Stimulated activated CD4-positive, alpha-beta T cell treated with anti-CD3 and anti-CD28 coated beads, Interleukin-1b, Interleukin-23, amount 100 ng/mL, for 24 hours (primary cell): ENCODE measurements at regions not wholly inside any gene's neighbourhood (a gene's known extent, or its start where the extent isn't known, plus 50 kb on each side); places are given as distances from the start of the nearest gene placed in this dataset.

Experiments used
- DNase-seq, 4 experiments: peaks; one replicate each; pipeline ENCODE4 v3.0.0-alpha.2; 2020; ENCODE audit warnings: low read depth in 4 of 4, low spot score in 1 of 4

DNA sequence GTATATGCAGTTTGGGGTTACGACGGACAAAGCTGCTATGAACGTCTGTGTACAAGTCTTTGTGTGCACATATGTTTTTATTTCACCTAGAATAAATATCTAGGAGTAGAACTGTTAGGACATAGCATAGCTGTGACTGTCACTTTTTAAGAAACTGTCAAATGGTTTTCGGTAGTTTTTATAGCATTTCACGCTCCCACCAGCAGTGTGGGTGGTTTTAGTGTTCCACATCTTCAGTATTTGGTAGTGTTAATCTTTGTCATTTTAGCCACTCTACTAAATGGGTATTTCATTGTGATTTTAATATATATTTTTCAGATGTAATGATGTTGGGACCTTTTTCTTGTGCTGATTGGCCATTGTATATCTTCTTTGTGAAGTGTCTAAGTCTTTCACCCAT, 109.1 kb upstream of the BCAT1 start:
- no peak for DNase-seq

DNA sequence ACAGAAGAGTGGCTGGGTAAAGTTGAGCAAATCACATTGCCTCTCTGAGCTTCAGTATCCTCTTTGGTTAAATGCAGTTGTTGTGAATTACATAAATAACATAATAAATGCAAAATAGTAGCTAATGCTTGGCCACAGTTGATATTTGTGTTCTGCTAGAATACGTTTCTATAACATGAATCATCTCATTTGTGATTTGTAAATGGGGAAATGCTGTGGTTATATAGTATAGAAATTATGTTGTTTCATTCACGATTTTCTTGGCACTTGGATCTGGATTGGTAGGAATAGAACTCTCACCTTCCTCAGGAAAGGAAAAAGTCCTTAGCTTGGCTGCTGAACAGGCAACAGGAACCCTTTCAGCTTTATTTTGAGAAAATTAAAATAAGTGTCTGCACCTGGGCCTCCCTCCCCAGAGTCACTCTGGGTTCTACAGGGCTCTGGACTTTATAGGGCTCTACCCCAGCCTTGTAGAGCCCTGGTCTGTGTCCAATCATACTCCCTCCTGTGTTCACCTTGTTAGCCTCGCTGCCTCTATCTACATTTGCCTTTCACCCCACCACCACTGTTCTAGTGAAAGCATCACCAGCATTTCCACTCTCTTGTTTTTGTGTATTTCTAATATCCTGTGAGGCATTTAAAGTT, 107.7 kb upstream of the BCAT1 start:
- no peak for DNase-seq

DNA sequence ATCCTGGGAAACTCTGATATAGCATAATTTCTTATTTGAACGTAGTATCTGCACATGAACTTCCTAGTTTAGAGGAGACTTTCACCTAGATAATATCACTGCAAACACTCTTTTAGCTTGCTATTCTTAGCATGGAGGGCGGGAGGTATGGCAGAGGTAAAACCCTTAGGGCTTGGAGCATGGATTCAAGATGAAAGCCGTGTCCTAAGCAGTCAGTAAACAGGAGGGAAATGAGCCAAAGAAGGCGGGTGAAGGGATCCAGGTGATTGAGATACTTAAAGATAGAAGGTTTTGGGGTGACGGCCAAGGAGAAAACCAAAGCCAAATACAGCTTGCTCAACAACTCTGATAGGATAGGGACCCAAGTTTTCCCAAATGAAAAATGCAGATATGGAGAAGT, 107.1 kb upstream of the BCAT1 start:
- DNase-seq: no peak

DNA sequence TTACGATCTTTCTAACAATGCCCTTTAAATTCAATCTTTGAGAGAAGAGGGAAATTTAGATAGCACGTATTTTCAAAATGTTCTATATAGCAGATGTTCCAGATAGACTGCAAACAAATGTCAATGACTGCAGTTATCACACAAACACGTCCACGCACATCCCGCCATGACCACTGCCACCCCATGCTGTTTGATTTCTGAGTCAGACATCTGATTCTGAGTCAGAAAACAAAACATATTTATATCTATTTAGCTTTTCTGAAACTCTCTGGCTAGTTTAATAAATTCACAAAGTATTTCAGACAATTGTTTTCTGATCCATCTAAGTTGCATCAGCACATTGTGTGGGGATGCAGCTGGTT, 105.9 kb upstream of the BCAT1 start:
- peak; percentile 10 to 43 (median 28) for DNase-seq

DNA sequence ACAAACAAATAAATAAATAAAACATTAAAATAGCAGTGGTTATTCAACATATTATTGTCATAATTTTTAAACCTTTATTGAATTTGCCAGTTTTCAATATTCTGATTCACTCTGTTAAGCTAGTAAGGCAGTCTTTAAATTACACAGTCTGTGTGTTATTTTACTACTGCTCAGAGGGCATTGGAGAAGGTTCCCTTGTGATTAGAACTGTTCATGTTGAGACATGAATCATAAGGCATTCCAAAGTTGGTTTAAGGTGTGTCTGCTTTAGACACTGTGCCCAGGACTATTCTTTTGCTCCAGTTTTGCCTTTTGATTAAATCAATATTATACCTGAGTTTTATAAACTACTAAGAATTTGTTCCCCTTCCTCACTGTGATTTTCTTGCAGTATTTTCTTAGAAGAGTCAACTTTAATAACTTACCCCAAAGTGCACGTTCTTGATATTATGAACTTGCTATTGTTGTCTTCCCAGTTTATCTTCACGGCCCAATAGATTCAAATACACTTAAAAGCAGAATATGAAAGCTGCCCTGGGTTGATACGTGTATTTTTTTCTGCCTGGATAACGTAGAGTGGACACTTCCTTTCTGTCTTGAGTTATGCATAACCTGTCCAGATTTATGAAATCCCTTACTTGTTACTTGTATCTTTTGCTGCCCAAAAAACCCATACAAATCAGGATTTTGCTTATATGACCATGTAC, 105.3 kb upstream of the BCAT1 start:
- no peak for DNase-seq

DNA sequence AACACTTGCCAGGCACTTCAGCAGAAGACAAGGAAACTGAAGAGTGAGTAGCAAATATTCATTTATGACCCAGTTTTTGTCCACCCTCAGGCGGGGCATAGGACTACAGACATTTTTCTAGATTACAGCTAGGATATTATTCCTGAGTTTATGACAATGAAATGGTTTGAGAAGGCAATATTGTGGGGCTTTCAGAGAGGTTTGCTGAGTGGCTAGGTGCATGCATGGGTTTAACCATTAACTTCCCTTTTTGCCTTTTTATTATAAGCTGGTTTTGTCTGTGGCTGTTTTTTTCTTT, 104.0 kb upstream of the BCAT1 start:
- DNase-seq: no peak

DNA sequence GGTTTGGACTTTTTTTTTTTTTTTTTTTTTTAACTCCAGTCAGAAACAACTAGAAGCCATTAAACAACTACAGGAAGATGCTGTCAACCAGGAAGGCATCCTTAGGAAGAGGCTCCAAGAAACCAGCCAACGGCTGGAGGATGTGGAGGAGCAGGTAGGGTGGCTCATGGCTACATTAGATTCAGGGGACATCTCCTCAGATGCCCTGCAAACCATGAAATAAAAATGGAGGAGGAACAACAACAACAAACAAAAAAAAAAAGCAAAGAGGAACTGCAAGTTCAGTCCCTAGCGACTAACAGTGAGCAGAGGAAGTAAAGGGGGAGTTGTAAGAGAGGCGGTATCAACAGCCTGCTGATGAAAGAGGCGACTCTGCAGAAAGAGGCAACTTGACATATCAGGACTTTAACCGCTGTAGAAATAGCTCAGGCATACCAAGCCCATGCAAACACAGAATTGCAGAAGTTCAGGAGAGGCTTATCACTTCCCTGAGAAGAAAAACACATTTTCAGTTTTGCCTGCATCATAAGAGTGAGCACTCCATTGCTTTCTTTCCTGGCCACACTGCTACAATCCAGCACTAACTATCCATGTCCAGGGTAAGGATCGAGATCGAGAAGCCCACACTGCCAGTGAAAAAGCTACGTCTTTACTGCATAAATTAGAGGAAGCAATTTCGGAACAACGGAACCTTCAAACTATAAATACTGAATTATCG, 103.5 kb upstream of the BCAT1 start:
- DNase-seq: peak in 3 of 4 experiments; percentile 4 to 9 (median 7)

DNA sequence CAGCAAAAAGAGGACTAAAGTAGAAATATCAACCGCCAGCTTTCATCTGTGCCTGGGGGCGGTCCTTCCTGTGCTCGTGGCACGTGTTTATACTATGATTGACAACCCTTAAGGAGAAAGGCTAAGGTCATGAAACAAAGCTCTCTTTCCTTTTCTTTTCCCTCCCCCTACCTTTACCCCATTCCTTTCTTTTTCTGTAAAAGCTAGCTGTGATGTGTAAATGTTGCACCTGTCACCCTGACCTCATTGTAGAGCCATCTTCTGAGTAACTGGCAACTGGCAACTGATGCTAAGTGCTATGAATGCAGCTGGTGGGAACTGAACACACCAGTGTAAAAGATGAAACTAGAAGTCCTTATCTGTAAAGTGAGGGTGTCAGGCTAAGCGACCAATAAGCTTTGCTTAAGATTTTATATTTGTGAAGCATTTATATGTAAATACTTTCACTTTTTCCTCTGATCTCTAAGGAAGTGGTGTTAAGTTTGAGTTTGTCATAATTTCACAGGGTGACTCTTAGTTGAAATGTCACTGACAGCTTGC, 102.8 kb upstream of the BCAT1 start:
- DNase-seq: peak; percentile 12 to 31 (median 20)

DNA sequence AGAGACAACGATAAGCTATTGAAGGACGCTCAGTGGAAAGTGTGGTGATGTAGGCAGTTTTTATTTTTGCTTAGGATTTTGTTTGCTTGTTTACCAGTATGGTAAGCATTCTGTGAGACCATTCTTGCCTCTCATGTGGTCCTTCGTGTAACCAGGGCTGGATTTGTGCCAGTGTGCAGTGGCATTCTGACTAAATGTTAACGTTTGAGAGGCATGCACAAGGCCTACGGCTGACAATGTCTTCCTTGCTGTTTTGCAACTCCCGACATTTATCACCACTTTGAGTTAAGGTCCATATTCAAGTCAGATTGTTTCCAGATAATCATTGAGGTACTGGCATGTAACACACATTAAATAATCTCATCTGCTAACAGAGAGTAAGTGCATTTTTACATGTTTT, 102.3 kb upstream of the BCAT1 start:
- DNase-seq: no peak

DNA sequence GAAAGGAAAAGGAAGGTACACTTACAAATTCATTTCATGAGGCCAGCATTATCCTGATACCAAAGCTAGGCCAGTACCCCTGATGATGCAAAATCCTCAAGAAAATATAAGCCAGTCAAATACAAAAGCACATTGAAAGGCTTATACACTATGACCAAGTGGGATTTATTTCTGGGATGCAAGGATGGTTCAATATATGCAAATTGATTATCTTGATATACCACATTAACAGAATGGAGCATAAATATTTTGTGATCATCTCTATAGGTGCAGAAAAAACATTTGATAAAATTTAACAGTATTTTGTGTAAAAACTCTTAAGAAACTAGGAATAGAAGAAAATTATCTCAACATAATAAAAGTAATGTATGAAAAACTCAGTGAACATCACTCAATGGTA, 97.0 kb upstream of the BCAT1 start:
- DNase-seq: no peak

DNA sequence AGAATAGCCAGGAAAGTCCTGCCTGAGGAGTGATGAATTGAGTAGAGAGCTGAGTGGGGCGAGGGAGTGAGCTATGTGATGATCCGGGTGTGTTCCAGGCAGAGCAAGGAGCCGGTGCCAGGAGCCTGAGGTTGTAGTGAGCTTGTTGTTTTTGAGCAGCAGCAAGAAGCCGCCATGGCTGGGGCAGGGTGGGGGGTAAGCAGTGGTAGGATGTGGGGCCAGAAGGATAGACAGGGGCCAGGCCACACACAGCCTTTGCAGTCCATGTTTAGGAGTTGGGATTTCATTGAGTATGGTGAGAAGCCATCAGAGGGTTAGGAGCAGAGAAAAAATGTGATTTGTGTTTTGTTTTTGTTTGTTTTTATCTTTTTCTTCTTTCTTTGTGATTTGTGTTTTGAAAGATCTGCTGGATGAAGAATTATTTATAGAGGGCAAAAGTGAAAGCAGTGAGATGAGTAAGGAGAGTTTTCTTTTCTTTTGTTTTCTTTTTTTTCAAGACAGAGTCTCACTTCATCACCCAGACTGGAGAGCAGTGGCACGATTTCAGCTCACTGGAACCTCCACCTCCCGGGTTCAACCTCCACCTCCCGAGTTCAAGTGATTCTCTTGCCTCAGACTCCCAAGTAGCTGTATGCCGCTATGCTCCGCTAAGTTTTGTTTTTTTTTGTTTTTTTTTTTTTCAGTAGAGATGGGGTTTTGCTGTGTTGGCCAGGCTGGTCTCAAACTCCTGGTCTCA, 92.3 kb upstream of the BCAT1 start:
- no peak for DNase-seq

DNA sequence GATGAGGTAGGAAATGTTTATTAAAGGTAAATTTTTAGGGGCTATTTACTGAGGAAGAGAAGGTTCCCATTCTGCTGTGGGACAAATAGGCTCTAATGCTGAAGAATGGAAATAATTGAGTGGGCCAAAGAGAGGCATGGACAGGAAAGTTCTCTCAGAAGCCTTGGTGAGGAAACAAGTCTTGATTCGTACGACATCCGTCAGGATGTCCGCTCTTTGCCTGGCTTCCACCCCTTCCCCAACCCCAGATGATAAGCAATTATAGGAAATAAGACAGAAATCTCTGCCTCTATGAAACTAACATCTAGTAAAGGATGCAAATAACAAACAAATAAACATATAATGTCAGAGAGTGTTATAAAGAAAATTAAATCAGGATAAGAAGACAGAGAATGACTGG, 91.7 kb upstream of the BCAT1 start:
- DNase-seq: no peak

DNA sequence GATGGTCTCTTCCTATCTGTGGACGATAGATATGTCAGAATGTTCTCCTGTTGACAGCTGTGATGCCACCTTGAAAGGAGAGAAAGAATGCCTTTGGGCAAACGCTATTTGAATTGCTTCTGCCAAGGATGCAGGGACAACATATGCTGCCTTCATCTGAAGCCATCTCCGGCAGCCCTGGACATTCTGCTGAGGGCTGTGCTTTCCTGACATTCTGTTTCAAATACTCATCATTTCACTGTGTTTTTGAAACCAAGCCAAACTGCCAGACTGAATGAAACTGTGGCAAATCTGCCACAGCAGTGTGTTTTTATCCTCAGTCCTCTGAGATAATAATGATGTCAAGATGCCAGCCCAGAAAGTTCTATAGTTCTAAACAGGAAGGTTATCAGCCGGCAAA, 85.8 kb upstream of the BCAT1 start:
- no peak for DNase-seq

DNA sequence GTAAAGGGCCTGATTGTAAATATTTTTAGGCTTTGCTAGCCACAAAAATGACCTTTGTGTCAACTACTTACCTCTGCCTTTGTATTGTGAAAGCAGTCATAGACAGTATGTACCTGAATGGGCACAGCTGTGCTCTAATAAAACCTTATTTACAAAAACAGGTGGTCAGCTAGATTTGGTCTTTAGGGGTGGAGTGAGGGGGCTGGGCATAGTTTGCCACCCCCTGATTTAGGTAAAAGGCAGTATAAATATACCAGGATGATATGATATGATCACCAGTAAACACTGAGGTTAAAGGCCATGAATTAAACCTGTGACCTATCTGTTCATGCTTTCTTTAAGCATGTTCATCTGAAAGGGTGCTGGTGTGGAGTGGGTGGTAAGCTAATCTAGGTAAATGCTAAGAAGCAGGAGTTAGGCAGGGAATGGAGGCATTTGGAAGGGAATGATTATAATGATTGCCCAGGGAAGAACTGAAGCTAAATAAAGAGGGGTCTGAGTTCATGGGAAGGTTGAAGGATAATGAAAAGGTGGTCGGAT, 77.1 kb upstream of the BCAT1 start:
- DNase-seq: no peak

DNA sequence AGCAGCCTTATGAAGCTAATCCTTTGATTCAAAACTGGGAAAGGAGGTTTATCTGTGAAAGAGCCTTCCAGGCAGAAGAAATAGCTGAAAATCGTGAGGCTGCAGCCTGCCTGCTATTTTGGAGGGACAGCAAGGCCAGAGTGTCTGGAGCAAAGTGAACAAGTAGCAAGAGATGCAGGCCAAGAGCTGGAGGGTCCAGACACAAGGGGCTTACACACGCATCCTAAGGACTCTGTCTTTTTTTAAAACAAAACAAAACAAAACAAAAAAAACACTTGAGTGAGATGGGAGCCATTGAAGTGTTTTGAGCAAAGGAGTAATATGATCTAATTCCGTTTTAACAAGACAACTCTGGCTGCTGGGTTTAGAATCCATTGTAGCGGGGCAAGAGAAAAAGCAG, 76.4 kb upstream of the BCAT1 start:
- no peak for DNase-seq

DNA sequence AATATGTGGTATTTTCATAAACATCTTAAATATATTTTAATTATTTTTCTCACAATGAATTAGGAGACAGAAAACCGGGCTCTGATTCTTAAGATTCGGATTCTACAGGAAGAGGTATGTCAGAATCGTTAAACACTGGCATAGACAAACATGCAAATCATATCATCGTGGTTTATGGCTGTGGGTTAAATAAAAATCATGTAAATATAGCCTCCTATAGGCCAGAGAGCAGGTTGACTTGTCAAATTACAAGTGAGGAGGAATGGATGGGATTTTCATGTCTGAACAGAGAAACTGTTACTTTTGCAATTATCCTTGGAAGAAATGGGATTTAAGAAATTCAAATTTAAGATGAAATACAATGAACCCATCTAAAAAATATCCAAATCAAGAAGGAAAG, 74.9 kb upstream of the BCAT1 start:
- no peak for DNase-seq

DNA sequence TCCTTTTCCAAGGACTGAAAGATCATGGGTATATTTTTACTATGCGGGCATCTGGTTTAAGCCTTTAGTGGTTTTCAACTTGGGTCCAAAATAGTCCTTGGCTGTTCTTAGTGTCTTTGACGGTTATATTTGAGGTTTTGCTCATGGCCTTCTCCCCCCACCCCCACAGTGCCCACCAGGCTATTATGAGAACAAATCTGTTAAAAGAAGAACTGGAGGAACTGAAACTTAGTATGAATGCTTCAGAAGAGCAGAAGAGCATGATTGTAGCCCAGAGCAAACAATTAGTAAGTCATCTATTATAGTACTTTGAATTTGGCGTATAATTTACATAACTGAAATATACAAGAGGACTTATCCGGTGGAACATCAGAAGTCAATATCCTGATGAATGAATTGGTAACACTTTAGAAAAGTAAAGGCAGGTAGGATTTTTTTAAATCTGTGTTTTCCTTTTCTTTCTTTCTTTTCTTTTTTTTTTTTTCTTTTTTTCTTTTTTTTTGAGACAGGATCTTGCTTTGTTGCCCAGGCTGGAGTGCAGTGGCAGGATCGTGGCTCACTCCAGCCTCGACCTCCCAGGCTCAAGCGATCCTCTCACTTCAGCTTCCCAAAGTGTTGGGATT, 71.8 kb upstream of the BCAT1 start:
- no peak for DNase-seq

DNA sequence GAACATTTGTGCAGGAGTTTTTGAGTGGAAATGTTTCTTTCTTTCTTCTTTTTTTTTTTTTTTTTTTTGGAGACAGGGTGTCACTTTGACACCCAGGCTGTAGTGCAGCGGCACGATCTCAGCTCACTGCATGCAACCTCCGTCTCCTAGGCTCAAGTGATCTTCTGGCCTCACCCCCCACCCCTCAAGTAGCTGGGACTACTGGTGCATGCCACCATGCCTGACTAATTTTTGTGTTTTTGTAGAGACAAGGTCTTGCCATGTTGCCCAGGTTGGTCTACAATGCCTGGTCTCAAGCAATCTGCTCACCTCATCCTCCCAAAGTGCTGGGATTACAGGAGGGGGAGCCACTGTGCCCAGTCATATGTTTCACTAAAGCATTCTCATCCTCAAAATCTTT, 69.2 kb upstream of the BCAT1 start:
- DNase-seq: no peak

DNA sequence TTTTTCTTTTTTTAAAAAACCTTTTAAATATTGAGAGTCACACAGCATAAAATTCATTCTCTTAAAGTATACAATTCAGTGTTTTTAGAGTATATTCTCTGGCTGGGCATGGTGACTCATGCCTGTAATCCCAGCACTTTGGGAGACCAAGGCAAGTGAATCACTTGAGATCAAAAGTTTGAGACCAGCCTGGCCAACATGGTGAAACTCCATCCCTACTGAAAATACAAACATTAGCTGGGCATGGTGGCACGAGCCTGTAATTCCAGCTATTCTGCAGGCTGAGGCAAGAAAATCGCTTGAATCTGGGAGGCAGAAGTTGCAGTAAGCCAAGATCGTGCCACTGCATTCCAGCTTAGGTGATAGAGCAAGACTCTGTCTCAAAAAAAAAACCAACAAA, 68.4 kb upstream of the BCAT1 start:
- DNase-seq: no peak

DNA sequence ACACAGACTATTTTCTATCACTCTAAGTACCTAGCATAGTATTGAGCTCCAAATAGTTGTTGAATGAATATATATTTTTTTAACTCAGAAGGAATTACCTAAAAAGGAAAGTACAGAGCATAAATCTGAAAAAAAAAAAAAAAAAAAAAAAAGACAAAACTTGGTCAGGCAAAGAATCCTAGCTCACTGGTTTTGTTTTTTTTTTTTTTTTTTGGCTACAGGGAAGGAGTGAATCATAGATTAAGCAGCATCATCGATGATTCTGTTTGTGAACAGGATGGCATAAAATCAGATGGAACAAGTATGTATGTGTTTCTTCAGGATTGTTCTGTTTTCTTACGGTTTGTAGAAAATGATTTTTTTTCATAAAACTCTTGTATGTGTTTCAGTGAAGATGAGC, 66.1 kb upstream of the BCAT1 start:
- DNase-seq: no peak

DNA sequence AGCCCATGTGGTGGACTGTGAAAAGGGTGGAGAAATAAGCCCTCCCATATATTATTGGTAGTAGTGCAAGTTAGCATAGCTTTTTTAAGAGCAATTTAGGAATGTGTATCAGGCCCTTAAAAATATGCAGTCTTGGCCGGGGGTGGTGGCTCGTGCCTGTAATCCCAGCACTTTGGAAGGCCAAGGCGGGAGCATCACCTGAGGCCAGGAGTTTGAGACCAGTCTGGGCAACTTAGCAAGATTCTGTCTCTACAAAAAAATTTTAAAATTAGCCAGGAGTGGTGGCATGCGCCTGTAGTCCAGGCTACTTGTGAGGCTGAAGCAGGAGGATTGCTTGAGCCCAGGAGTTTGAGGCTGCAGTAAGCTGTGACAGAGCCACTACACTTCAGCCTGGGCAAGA, 64.2 kb upstream of the BCAT1 start:
- DNase-seq: no peak
